ENCODE measurements at regions not wholly inside any gene's neighbourhood (a gene's known extent, or its start where the extent isn't known, plus 50 kb on each side); places are given as distances from the start of the nearest gene placed in this dataset.

GRCh38 chr1:208570362-208570761 lies 326.2 kb upstream of the PLXNA2 start:
- H3K9ac ChIP-seq (ENCODE audit: low read length) = no peak overlapping the region
- no peaks in the 10 kb centered on the region for H3K36me3 ChIP-seq (ENCODE audit: insufficient read depth, low read length)
- H3F3A ChIP-seq (ENCODE audit: insufficient read depth, low read length, poor library complexity, severe bottlenecking) = no peaks in the 10 kb centered on the region
- no peaks in the 10 kb centered on the region for H4K20me1 ChIP-seq (ENCODE audit: insufficient read depth)
- no peak overlapping the region for H3K27ac ChIP-seq (ENCODE audit: low read length)
- no peaks in the 10 kb centered on the region for H3K79me2 ChIP-seq (replicated peaks; ENCODE audit: insufficient read depth, low read length)
- no peaks in the 10 kb centered on the region for H3K27me3 ChIP-seq (ENCODE audit: insufficient read depth, low read depth, low read length)
- H3K4me2 ChIP-seq (ENCODE audit: low read length) = no peak overlapping the region
- no peak overlapping the region for H2AFZ ChIP-seq (ENCODE audit: low read depth, low read length)
- TF ChIP-seq RAD21 (conservative IDR thresholded peaks at IDR 0.05) (no peak), REST (IDR thresholded peaks at IDR 0.05; ENCODE audit: borderline replicate concordance) (no peak), EP300 (conservative IDR thresholded peaks at IDR 0.05; ENCODE audit: poor library complexity, severe bottlenecking) (no peak)
- no peaks in the 10 kb centered on the region for H3K9me2 ChIP-seq (ENCODE audit: insufficient read depth, low read length)
- no peak overlapping the region for H3K4me3 ChIP-seq (ENCODE audit: low read length)
- no peaks in the 10 kb centered on the region for H3K9me3 ChIP-seq (ENCODE audit: low read length)

GRCh38 chr1:208576425-208576824 lies 332.2 kb upstream of the PLXNA2 start:
- TF ChIP-seq SMC3 (conservative IDR thresholded peaks at IDR 0.05; ENCODE audit: poor library complexity) = no peak
- TF ChIP-seq EZH2 (IDR thresholded peaks at IDR 0.05; ENCODE audit: borderline replicate concordance, insufficient read depth, low read length, poor library complexity, severe bottlenecking) = no peak
- no peak for TF ChIP-seq TAF1 (IDR thresholded peaks at IDR 0.05; ENCODE audit: low read depth)
- TF ChIP-seq POLR2AphosphoS5 (IDR thresholded peaks at IDR 0.05) = no peak
- TF ChIP-seq CTCF (IDR thresholded peaks at IDR 0.05; ENCODE audit: poor library complexity, severe bottlenecking) = no peak
- TF ChIP-seq RAD21 (conservative IDR thresholded peaks at IDR 0.05) = no peak
- TF ChIP-seq REST (IDR thresholded peaks at IDR 0.05; ENCODE audit: borderline replicate concordance) = no peak
- TF ChIP-seq MXI1 (conservative IDR thresholded peaks at IDR 0.05; ENCODE audit: poor library complexity, severe bottlenecking) = no peak
- no peak for TF ChIP-seq EP300 (conservative IDR thresholded peaks at IDR 0.05; ENCODE audit: poor library complexity, severe bottlenecking)
- no peak overlapping the region for H3K27ac ChIP-seq (ENCODE audit: low read length)
- no peaks in the 10 kb centered on the region for H4K20me1 ChIP-seq (ENCODE audit: insufficient read depth)
- H3K4me3 ChIP-seq (ENCODE audit: low read length) = no peak overlapping the region
- no peaks in the 10 kb centered on the region for H3K9me2 ChIP-seq (ENCODE audit: insufficient read depth, low read length)
- H3K79me2 ChIP-seq (replicated peaks; ENCODE audit: insufficient read depth, low read length) = no peaks in the 10 kb centered on the region
- no peaks in the 10 kb centered on the region for H3K9me3 ChIP-seq (ENCODE audit: low read length)
- H3K27me3 ChIP-seq (ENCODE audit: insufficient read depth, low read depth, low read length) = no peaks in the 10 kb centered on the region
- no peaks in the 10 kb centered on the region for H3F3A ChIP-seq (ENCODE audit: insufficient read depth, low read length, poor library complexity, severe bottlenecking)
- no peak overlapping the region for H3K9ac ChIP-seq (ENCODE audit: low read length)
- H2AFZ ChIP-seq (ENCODE audit: low read depth, low read length) = no peak overlapping the region
- no peak overlapping the region for H3K4me2 ChIP-seq (ENCODE audit: low read length)
- no peaks in the 10 kb centered on the region for H3K36me3 ChIP-seq (ENCODE audit: insufficient read depth, low read length)
